ENCODE measurements at regions not wholly inside any gene's neighbourhood (a gene's known extent, or its start where the extent isn't known, plus 50 kb on each side); places are given as distances from the start of the nearest gene placed in this dataset.

DNA sequence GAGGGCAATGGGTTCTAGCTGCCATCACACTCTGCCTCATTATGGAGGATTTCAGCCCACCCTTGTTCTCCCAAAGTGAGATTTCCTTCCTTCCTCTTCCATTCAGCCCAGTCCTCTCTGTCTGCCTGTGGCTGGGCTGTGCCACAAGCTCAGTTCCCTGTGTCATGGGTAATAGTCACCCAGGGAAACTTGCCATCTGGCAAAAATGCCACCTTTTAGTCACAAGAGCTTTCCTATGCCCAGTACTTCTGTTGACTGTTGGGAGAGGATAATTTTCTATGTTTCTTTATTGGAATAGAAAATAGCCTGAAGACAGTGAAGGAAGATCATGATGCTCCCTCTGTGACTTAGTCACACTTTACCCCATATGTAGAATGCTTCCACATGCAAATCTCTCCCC lies 71.4 kb downstream of the TLR4 start:
- H3K9me3 Mint-ChIP-seq: no peaks in the 10 kb centered on the region

DNA sequence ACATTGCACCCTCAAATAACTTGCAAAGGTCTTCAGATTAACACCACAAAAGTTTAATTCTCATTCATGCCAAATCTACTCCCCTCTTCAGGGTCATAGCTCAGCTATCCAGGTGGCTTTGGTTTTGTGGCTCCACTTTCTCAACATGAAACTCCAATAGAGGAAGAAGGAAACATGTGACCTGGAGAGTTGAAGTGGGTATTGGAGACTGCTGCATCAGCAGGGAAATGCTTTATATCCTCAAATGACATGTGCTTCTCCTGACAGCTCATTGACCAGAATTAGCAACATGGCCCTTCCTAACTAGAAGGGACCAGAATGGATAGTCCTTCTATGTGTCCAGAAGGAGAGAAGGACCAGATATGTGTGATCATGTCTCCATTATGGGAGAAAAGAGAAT lies 73.6 kb downstream of the TLR4 start:
- no peak overlapping the region for H3K27ac Mint-ChIP-seq
- H3K4me1 Mint-ChIP-seq (ENCODE audit: low read depth): peaks cover 12% of the 10 kb centered on the region
- DNase-seq (ENCODE audit: low spot score): no peak

More for the DNA sequence above, 71.4 kb downstream of the TLR4 start:
- no peak overlapping the region for H3K4me3 Mint-ChIP-seq
- peaks cover 12% of the 10 kb centered on the region for H3K4me1 Mint-ChIP-seq (ENCODE audit: low read depth)
- H3K27ac Mint-ChIP-seq: no peak overlapping the region
- no peak for DNase-seq (ENCODE audit: low spot score)
- intact Hi-C loops (cut with micrococcal nuclease): no loop called here
- H3K36me3 Mint-ChIP-seq (ENCODE audit: low read depth): no peaks in the 10 kb centered on the region
- H3K27me3 Mint-ChIP-seq (ENCODE audit: insufficient read depth): peaks cover 9% of the 10 kb centered on the region

DNA sequence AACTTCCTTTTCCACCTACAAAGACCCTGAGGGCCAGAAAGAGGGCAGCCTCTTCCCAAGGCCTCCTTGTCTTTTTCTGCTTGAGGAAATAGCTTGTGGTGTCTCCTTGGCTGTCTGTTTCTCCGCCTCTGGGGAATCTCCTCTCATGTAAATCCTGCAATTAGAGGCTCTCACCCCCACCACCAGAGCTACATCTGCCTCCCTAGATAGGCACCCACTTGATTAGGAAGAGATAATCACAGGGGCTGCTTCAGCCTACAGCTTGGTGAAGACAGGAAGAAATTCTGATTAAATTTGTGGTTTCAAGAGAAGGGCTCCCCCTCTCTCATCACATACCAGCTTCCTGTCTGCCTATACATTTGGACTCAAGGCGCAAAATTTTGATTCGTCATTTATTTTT lies 75.6 kb downstream of the TLR4 start:
- Mint-ChIP-seq H3K27me3 (ENCODE audit: insufficient read depth) (peaks cover 13% of the 10 kb centered on the region), H3K4me3 (no peak overlapping the region), H3K4me1 (ENCODE audit: low read depth) (peaks cover 12% of the 10 kb centered on the region), H3K9me3 (no peaks in the 10 kb centered on the region), H3K36me3 (ENCODE audit: low read depth) (no peaks in the 10 kb centered on the region), H3K27ac (no peak overlapping the region)
- intact Hi-C loops (cut with micrococcal nuclease): no loop called here
- no peak for DNase-seq (ENCODE audit: low spot score)

More for the DNA sequence above, 73.6 kb downstream of the TLR4 start:
- H3K4me3 Mint-ChIP-seq: no peak overlapping the region
- H3K9me3 Mint-ChIP-seq: no peaks in the 10 kb centered on the region
- no peaks in the 10 kb centered on the region for H3K36me3 Mint-ChIP-seq (ENCODE audit: low read depth)
- intact Hi-C loops (cut with micrococcal nuclease): no loop called here
- H3K27me3 Mint-ChIP-seq (ENCODE audit: insufficient read depth): peaks cover 13% of the 10 kb centered on the region

DNA sequence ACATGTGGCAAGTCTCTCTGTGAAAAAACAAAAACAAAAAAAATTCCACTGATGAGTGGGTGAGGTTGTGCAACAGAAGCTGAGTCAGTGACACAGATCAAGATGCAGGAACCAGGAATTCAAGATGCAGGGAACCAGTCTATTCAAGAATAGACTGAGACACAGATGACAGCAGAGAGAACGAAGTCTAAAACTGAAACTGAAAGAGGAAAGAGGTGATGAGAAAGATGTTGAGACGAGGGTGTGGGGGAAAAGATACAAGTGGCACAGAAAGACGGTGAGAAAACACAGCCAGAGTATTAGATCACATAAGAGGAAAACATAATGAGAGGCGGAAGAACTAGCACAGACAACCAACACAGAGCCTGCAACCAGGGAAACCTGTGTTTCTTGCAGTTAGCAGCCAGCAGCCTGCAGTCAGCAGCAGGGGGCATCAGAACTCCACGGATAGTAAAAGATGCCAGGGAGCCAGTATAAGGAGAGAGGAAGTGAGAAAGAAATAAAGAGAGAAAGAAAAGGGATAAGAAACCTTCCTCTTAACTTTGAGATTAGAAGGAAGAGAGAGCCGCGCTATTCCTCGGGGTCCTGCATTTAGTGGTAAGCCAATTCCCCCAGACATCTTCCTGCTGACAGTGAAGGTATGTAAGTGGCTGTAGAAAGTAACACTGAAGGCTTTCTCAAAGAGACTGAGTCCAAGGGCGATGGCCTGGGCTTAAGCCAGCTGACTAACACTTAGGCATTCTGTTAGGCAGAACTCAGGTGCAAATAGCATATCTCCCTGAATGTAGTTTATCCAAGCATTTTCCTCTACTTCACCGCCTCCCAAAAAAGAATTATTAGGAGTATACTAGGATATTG lies 79.0 kb downstream of the TLR4 start:
- peaks cover 8% of the 10 kb centered on the region for H3K27me3 Mint-ChIP-seq (ENCODE audit: insufficient read depth)
- H3K4me1 Mint-ChIP-seq (ENCODE audit: low read depth): peaks cover 8% of the 10 kb centered on the region
- intact Hi-C loops (cut with micrococcal nuclease): loop anchor here (1.0 to 2.0 kb wide), 2 partner anchors 43 to 64 kb away; no protein-coding TSS in a partner anchor
- no peaks in the 10 kb centered on the region for H3K36me3 Mint-ChIP-seq (ENCODE audit: low read depth)
- H3K4me3 Mint-ChIP-seq: no peak overlapping the region
- no peaks in the 10 kb centered on the region for H3K9me3 Mint-ChIP-seq
- H3K27ac Mint-ChIP-seq: no peak overlapping the region
- peak; percentile 44 for DNase-seq (ENCODE audit: low spot score)

DNA sequence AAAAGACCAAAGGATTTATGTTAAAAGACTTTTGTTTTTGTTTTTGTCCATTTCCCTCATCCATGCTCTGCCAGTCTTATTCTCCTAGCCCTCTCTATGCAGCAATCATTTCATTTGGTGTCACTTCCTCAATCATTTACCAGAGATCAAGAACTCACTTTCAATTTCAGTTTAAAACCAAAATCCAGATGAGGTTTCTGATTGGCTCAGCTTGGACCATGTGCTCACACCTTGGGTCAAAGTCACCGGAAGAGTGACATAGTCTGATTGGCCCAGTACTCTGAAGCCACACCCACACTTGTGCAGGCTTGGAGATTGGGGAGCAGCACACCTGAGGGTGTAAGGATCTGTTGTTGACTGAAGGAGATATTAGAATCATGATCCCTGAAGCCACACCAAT lies 79.6 kb downstream of the TLR4 start:
- H3K27me3 Mint-ChIP-seq (ENCODE audit: insufficient read depth): peaks cover 8% of the 10 kb centered on the region
- no peak overlapping the region for H3K27ac Mint-ChIP-seq
- intact Hi-C loops (cut with micrococcal nuclease): loop anchor here (1.0 to 2.0 kb wide), 2 partner anchors 42 to 65 kb away; no protein-coding TSS in a partner anchor
- peaks cover 8% of the 10 kb centered on the region for H3K4me1 Mint-ChIP-seq (ENCODE audit: low read depth)
- H3K36me3 Mint-ChIP-seq (ENCODE audit: low read depth): no peaks in the 10 kb centered on the region
- H3K9me3 Mint-ChIP-seq: no peaks in the 10 kb centered on the region
- H3K4me3 Mint-ChIP-seq: no peak overlapping the region
- peak; percentile 22 for DNase-seq (ENCODE audit: low spot score)

DNA sequence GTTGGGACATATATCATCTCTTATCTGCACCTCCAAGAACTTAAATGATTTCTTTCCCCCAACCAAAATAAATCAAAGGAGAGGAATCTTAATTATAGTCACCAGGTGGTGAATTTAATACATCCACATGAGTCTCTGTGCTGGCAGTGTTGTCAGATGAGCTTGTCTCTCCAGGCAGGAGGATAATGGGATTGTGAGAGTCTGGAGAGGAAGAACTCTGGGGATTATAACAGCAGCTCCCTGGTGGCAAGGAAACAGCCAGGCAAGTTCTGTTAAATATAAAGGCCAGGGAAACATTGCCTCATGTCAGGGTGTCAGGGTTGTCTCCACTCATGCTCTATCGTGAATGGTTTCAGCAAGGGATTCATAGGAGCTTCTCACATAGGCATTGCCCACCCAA lies 80.8 kb downstream of the TLR4 start:
- H3K27me3 Mint-ChIP-seq (ENCODE audit: insufficient read depth): peaks cover 8% of the 10 kb centered on the region
- no peak for DNase-seq (ENCODE audit: low spot score)
- peaks cover 1% of the 10 kb centered on the region for H3K4me1 Mint-ChIP-seq (ENCODE audit: low read depth)
- intact Hi-C loops (cut with micrococcal nuclease): no loop called here
- H3K27ac Mint-ChIP-seq: no peak overlapping the region
- H3K36me3 Mint-ChIP-seq (ENCODE audit: low read depth): no peaks in the 10 kb centered on the region
- no peaks in the 10 kb centered on the region for H3K9me3 Mint-ChIP-seq
- no peak overlapping the region for H3K4me3 Mint-ChIP-seq

DNA sequence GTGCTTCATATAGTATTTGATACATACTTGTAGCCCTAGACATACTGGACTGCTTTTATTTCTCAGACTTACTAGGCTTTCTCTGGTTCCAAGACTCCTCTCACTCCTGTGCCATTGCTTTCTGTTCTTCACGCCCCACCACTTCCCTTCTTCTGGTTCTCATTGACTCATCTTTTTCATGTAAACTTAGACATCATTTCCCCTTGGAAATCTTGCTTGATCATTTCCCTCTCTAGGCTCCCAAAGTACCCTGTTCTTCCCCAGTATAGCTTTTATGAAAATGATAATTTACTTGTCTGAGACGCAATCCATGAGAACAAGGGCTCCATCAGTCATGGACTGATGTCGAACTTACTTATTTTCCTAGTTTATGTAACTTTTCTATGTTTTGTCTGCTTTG lies 83.5 kb downstream of the TLR4 start:
- no peak overlapping the region for H3K27ac Mint-ChIP-seq
- no peaks in the 10 kb centered on the region for H3K4me1 Mint-ChIP-seq (ENCODE audit: low read depth)
- H3K36me3 Mint-ChIP-seq (ENCODE audit: low read depth): no peaks in the 10 kb centered on the region
- no peak for DNase-seq (ENCODE audit: low spot score)
- no peaks in the 10 kb centered on the region for H3K9me3 Mint-ChIP-seq
- no peak overlapping the region for H3K4me3 Mint-ChIP-seq
- intact Hi-C loops (cut with micrococcal nuclease): no loop called here
- H3K27me3 Mint-ChIP-seq (ENCODE audit: insufficient read depth): peaks cover 5% of the 10 kb centered on the region

DNA sequence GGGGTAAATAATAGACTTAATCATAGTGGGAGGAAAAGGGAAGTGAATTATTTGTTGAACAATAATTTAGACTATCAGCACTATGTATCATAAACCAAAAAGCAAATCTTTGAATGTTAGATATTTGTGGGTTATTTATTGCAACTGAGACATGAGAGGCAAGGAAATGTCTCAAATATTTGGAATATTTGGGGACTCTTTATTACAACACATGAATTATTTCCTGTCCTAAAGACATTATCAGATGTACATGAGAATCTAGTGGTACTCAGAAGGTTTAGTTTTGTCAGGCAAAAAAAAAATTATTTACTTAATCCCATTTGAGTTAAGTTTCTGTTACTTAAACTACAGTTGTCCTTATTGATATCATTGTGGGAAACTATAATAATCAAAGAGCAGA lies 91.1 kb downstream of the TLR4 start:
- no peaks in the 10 kb centered on the region for H3K36me3 Mint-ChIP-seq (ENCODE audit: low read depth)
- no peak for DNase-seq (ENCODE audit: low spot score)
- H3K27ac Mint-ChIP-seq: no peak overlapping the region
- H3K4me1 Mint-ChIP-seq (ENCODE audit: low read depth): no peaks in the 10 kb centered on the region
- no peak overlapping the region for H3K4me3 Mint-ChIP-seq
- intact Hi-C loops (cut with micrococcal nuclease): no loop called here
- H3K9me3 Mint-ChIP-seq: no peaks in the 10 kb centered on the region
- peaks cover 6% of the 10 kb centered on the region for H3K27me3 Mint-ChIP-seq (ENCODE audit: insufficient read depth)

DNA sequence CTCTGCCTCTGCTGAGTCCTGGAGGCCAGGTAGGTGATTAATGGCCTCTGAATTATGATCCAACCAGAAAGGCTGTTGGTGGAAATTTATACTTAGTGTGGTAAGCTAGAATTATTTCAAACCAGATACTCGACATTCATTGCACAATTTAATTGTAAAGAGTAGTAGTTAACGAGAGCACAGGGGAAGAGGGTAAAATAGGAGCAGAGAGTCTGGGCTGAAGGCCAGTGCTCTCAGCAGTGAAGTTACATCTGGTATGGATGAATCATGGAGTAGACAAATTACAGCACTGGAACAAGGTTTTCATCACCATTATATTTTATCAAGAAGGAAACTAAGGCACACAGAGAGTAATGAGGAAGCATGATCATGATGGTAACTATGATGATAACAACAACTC lies 92.5 kb downstream of the TLR4 start:
- Mint-ChIP-seq H3K36me3 (ENCODE audit: low read depth) (no peaks in the 10 kb centered on the region), H3K27ac (no peak overlapping the region)

DNA sequence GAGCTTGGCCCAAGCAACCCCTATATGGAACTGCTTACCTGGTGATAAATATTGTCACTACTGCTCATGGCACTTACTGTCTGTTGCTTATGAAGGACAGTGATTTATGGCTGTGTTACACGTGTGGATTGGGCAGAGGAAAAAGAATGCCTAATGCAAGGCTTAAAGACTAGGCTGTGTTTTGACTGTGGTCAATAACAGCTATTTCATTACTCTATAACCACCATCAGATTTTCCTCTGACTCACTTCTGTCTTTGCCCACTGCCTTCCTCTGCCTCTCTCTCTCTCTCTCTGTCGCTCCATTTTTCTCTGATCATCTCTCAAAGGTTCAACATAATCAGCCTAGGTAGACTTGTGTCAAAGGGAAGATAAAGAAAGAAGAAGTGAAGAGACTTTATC lies 96.2 kb downstream of the TLR4 start:
- intact Hi-C loops (cut with micrococcal nuclease): no loop called here
- Mint-ChIP-seq H3K9me3 (no peaks in the 10 kb centered on the region), H3K4me1 (ENCODE audit: low read depth) (no peaks in the 10 kb centered on the region), H3K36me3 (ENCODE audit: low read depth) (no peaks in the 10 kb centered on the region), H3K27me3 (ENCODE audit: insufficient read depth) (peaks cover 8% of the 10 kb centered on the region), H3K27ac (no peak overlapping the region), H3K4me3 (no peak overlapping the region)
- DNase-seq (ENCODE audit: low spot score): no peak

More for the DNA sequence above, 92.5 kb downstream of the TLR4 start:
- Mint-ChIP-seq H3K4me3 (no peak overlapping the region), H3K4me1 (ENCODE audit: low read depth) (no peaks in the 10 kb centered on the region), H3K27me3 (ENCODE audit: insufficient read depth) (peaks cover 3% of the 10 kb centered on the region), H3K9me3 (no peaks in the 10 kb centered on the region)
- no peak for DNase-seq (ENCODE audit: low spot score)
- intact Hi-C loops (cut with micrococcal nuclease): no loop called here

DNA sequence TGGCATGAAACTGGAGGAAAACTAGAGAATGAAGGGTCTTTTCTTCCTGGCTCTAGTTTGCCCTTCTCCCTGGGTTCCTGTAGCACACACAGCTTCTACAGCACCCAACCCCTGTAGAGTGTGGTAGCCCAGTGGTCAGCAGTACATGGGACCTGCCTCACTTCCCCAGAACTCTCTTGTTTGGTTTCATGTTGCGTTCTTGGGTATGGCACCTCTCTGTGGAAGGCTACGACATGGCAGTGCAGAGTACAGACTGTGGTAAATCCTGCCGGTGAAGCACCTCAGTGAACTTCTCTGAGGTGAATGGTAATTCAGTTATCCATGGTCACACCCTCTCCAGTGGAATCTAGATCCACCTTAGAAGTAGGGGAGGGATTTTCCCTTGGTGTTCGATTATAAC lies 105.5 kb downstream of the TLR4 start:
- no peaks in the 10 kb centered on the region for H3K4me1 Mint-ChIP-seq (ENCODE audit: low read depth)
- no peaks in the 10 kb centered on the region for H3K36me3 Mint-ChIP-seq (ENCODE audit: low read depth)
- H3K9me3 Mint-ChIP-seq: no peaks in the 10 kb centered on the region
- H3K27me3 Mint-ChIP-seq (ENCODE audit: insufficient read depth): peaks cover 13% of the 10 kb centered on the region
- H3K4me3 Mint-ChIP-seq: no peak overlapping the region
- H3K27ac Mint-ChIP-seq: no peak overlapping the region
- intact Hi-C loops (cut with micrococcal nuclease): no loop called here
- DNase-seq (ENCODE audit: low spot score): no peak

DNA sequence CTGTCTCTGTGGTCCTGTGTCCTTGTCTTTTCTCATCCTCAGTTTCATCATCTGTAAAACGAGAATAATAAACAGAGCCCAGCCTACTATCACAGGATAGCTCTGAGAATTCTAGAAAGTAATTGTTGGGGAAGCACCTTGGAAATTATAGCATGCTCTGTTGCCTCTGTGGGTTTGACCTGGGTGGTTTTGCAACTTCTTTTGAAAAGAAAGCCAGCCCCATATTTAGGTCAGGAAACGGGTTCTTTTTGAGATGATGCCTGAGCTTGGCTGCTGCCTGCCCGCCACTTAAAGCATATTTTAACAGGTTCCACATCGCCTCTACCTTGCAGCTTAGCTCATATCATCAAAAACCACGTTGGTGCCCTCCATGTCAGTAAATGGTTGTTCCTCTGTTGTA lies 111.1 kb downstream of the TLR4 start:
- H3K4me3 Mint-ChIP-seq: no peak overlapping the region
- peaks cover 6% of the 10 kb centered on the region for H3K9me3 Mint-ChIP-seq
- peaks cover 33% of the 10 kb centered on the region for H3K27me3 Mint-ChIP-seq (ENCODE audit: insufficient read depth)
- no peak overlapping the region for H3K27ac Mint-ChIP-seq
- H3K4me1 Mint-ChIP-seq (ENCODE audit: low read depth): peaks cover 6% of the 10 kb centered on the region
- no peak for DNase-seq (ENCODE audit: low spot score)
- intact Hi-C loops (cut with micrococcal nuclease): no loop called here
- H3K36me3 Mint-ChIP-seq (ENCODE audit: low read depth): no peaks in the 10 kb centered on the region

DNA sequence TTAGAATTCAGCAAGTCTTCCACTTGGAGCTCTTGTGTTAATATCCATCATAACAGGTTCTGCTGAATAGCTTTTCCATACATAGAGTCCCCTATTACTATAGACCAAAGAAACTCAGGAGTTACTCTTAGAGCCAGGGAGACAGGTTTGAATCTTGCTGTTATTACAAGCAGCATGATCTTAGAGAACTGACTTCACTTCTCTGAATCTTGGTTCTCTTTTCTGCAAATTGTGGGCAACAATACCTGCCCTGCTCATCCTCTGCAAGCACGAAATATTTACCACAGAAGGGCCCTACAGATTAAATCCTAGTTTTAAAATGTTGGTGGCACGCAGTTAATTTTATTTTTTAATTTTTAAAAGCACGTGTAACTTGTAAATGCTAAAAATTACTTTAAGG lies 111.7 kb downstream of the TLR4 start:
- no peak overlapping the region for H3K4me3 Mint-ChIP-seq
- H3K27ac Mint-ChIP-seq: no peak overlapping the region
- H3K4me1 Mint-ChIP-seq (ENCODE audit: low read depth): peaks cover 6% of the 10 kb centered on the region
- H3K36me3 Mint-ChIP-seq (ENCODE audit: low read depth): no peaks in the 10 kb centered on the region
- H3K9me3 Mint-ChIP-seq: peaks cover 7% of the 10 kb centered on the region
- DNase-seq (ENCODE audit: low spot score): no peak
- peaks cover 31% of the 10 kb centered on the region for H3K27me3 Mint-ChIP-seq (ENCODE audit: insufficient read depth)
- intact Hi-C loops (cut with micrococcal nuclease): no loop called here

Data from activated T-helper 1 cell treated with anti-CD3 and anti-CD28 coated beads, Interleukin-12 subunit alpha, Interleukin-12 subunit beta, Interleukin-2, Interleukin-4 antibody, amounts not matched to agents 30 ng/mL and 10 ng/mL and 1 ng/mL, durations not matched to agents 14 hours and 24 hours and 36 hours (primary cell).